GM21717 (cell line): ENCODE measurements at regions not wholly inside any gene's neighbourhood (a gene's known extent, or its start where the extent isn't known, plus 50 kb on each side); places are given as distances from the start of the nearest gene placed in this dataset.
A peak's percentile ranks its signal among the peaks of the same experiment; 100 is the strongest.

ENCODE experiments used
- ATAC-seq: cut with Tn5 transposase; IDR thresholded peaks from one replicate; pipeline ENCODE4 v1.9.1; 2021; ENCODE audit warnings: mild to moderate bottlenecking, moderate library complexity; ENCODE audit not compliant: unreplicated experiment

DNA sequence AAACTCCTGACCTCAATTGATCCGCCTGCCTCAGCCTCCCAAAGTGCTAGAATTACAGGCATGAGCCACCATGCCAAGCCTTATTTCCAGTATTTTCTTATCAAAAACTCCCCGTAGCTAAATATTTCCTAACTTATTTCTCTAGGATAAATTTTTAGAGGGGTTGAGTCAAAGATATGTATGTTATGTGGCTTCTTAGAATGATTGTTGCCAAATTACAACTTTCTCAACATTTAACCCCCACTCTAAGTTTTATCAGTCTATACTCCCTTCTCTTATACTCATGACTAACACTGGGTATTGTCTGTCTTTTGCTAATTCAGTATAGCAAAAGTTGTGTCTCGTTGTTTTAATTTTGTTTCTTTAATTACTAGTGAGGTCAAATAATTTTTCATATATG is 187.7 kb upstream of the LNX1 start:
- no peak for ATAC-seq

DNA sequence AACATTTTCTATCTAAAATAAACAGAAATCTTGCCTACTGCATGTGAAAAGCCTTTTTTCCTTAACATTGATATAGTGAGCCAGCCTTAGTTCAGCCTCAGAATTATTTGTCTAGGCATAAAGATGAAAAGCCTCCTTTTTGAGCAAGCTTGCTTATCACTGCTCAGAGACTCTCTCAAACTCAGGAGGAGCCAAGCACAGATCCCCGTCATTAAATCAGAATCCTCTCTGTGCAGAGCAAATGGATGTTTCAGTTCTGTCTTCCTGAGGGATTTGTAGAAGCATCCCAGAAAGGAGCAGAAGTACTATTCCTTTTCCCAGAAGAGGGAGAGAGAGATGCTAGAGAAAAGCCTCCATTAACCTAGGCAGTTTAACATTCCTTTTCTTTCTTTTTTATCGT is 186.9 kb upstream of the LNX1 start:
- ATAC-seq = no peak

DNA sequence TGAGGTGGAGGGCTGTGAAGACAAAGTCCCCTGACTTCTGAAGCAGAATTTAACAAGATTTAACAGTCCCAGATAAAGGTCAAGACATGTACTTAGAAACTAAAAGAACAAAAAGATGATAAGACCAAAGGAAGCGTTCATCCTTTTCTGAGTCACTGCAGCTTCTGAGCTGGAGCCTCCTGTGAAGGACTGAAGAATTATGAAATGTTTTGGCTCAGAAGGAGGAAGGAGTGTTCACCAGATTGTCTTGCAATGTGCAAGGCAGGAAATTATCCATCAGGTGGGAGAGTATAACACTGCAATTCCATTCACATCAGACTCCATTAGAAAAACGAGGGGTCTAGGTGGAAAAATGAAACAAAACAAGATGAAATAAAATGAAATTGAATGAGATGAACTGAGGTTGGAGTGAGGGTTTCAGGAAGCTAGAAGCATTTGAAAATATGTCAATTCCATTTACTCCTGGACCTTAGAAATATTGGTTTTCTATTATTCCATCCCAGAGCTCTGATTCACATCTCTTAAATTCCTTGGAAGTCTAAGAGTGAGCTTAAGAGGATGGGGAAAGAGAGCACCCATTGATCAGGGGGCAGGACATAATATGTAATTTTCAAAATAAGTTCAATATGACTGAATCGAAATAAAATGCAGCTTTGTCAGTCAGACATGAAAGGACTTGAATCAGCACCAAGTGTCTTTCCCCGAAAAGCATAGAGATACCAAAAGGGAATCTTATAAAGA is 186.1 kb upstream of the LNX1 start:
- ATAC-seq = no peak

DNA sequence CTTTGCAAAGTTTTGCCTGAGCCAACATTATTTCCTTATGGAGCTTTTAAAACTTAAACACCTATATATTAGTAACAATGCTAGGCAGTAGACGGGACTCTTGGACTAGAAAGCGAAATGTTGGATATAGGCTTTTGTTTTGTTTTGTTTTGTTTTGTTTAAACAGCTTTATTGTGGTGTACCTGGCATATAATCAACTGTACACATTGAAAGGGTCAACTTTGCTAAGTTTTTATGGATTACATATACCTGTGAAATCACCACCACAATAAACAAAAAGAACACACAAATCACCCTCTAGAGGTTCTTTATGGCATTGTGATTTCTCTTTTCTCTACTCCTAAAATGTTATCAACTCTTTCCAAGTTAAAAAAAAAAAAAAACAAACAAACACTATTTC is 184.9 kb upstream of the LNX1 start:
- ATAC-seq = no peak

DNA sequence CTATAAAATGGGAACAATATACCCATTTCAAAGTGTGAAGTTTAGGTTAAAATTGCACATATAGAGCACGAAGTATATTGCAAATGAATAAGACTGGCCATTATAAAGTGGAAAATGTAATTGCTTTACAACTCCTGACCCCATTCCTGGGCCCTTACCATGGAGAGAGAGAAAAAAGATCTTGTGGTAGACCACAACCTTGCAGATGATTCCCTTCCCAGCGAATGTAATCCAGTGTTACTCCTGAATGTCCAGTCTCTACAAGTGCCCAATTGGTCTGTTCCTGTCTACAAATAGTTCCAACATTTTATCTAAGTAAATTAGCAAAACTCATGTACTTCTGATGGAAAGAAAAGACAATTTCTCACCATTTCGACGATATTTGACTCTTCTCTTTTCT is 184.1 kb upstream of the LNX1 start:
- ATAC-seq = no peak

DNA sequence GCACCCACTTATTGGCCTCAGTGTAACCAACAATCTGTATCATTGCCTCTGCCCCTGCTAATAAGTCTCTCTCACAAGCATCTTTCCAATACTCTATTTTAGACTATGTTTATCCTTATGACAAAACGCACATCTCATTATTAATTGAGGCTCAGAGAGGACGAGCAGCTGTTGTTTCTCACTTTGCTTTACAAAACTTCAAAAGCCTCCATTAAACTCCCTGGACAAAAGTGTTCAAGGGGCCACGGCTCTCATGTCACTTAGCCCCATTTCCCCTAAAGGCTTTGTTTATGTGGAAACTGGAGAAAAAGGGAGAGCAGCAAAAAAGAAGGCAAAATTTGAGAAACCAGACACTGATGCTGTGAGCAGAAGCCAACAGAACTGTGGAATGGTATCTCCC is 180.0 kb upstream of the LNX1 start:
- no peak for ATAC-seq

DNA sequence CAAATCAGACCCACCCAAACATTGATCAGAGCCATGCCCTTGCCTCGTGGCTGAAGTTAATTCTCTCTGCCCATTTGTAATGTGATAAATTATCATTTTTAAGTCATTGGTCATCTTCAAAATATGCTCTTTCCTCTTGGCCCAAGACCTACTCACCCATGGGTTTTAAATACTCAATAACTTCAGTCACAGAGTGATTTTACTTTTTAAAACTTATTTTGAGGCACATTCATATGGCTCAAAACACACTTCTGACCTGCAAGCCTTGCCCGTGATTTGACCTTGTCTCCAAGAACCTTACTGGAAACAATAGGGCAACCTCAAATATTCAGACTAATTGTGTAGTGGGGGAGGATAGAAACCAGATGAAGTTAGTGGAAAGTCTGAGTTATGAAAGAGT is 176.2 kb upstream of the LNX1 start:
- ATAC-seq = no peak

DNA sequence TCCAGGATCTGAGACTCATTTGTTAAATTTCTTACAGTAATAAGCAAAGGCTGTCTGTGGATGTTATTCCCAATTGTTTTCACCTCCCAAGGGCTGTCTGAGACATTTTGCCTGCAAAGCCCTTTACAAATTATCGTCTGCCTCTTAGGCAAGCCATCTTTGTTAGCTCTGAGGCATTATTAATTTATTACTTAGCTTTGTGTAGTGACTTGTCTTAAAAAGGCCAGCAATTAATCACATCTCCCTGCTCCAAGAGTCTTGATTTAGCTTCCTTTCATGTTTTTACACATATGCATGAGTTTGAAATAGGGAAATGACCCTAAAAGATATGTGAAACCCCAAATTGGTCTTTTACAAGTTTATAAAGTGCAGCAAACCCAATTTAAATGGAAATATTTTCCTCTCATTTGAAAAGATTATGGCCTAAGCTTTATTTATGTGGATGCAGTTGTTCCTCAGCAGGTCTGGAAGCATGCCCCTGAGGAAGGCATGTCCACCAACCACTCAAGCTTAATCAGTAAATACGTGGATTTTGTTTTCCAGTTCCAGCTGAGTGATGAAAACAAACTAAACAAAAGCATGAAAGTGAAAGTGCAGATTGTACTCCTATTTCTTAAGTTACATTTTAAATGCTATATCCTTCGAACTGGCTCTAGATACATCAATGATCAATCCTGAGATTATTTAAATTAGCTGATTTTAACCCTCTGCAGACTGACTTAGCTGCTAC is 173.6 kb upstream of the LNX1 start:
- ATAC-seq = no peak

DNA sequence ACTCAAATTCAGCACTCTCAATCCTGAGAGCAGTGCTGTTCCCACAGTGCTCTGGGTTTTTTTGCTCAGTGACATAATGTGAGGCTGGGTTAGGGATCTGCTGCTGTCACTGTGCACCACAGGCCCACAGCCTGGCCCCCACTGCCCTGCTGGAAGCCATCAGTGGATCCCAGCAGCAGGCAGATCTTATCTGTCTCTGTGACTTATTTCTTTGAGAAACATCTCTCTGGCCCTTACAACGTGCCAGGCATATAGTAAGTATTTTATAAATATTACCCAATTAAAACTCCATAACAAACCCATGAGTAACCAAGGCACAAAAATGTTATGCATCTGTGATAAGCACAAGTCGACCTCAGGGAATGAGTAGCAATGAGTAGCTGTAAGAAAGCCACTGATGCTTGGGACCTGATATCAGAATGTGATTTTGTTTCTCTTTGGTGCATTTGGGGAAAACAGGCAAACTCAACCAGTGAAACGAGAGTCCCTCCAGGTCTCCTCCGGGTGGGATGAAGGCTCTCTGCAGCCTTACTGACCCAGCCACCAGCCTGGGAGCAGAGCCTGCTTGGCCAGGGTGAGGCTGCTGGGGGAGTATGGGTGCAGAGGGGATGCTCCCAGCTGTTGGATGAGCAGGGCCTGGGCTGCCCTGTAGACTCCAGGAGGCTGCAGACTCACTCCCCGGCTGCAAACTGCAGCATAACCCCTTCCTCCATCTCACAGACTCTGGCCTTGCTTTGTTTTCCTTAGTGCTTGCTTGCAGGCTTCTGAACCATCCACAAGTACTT is 172.7 kb upstream of the LNX1 start:
- no peak for ATAC-seq

DNA sequence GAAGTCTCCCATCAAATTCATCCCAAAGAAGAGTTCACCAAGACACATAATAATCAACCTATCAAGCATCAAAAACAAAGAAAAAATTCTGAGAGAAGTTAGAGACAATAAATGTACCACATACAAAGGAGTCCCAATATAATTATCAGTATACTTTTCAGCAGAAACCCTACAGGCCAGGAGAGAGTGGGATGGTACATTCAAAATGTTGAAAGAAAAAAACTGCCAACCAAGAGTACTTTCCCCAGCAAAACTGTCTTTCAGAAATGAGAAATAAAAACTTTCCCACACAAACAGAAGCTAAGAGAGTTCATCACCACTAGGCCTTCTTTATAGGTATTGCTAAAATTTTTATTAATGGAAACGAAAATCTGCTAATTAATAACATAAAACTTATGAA is 164.4 kb upstream of the LNX1 start:
- no peak for ATAC-seq

DNA sequence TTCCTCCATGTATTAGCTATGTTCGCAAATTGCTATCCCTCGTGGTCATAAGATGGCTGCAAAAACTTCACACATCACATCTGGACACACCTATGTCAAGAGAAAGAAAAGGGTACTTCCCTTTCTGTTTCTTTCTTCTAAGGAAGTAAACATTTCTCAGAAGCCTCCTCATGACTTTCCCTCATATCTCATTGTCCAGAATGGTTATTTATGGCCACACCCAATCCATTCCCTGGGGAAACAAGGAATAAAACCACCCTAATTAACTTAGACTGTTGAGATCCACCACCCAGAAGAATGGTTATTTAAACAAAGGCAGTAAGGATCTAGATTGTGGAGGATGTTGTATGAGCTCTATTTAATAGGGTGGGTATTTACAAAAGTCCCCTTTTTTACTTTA is 160.8 kb upstream of the LNX1 start:
- ATAC-seq = no peak

DNA sequence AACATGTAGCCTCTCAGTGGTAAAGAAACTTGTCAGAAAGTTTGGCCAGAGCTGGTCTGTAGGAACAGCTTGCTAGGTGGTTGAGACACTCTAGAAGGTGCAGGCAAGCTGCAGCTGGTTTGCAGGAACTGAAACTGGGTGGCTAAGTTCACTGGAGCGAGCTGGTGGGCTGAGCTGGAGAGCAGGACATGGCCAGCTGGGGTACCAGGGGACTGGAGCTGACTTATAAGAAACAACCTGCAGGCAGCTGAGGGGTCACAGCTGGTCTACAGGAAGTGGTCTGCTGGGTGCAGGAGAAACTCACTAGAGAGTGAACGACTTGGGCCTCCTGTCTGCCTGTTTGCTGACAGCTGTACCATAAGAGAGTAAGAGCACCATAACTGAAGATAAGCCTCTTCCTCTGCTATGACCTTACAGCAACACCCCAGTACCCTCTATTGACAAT is 157.1 kb upstream of the LNX1 start:
- ATAC-seq = peak; percentile 97

DNA sequence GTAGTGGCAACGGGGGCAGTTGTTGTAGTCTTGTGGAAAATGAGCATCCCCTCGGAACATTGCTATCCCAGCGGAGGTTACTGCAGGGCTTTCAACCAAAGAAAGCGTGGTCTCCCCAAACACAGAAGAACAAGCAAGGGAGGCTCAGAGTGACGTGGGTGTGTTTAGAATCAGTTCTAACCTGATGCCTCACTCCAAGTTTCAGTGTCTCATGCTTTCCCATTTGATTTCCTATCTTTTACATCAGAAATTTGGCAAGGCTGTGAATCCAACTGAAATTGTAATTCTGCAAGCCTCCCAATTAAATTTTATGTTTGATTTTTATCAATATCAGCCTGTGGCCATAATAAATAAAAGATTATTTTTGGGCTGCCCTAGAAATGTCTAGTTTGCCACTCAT is 156.1 kb upstream of the LNX1 start:
- no peak for ATAC-seq

DNA sequence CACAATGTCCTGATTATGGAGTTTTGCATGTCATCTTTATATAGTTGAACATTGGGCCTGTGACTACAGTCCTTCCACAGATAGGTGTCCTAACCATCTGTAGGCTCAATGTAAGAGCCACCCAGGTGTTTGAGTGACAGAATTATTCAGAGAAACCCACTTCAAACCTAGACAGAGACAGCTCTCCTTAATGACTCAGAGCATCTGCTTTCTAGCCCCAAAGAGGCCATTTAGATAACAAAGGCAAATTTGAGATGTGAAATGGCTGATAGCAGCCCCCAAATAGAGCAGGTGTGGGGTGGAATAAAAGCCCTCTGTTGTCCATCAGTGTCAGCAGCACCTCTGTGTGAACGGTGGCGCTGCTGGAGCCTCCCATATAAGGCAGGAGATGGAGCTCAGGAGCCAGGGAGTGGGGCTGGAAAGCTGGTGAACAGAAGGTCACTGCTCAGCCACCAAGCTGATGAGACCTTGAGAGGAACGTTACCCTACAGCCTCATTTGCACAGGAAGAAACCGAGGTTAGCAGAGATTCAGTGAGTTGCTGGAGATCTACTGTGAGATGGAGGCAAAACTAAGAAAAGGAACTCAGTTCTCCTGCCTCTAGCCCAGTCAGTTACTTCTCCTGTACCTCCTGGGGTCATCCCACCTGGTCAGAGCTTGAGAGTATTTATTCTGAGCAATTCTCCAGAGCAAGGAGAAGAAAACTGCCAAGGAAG is 153.3 kb upstream of the LNX1 start:
- ATAC-seq = no peak

DNA sequence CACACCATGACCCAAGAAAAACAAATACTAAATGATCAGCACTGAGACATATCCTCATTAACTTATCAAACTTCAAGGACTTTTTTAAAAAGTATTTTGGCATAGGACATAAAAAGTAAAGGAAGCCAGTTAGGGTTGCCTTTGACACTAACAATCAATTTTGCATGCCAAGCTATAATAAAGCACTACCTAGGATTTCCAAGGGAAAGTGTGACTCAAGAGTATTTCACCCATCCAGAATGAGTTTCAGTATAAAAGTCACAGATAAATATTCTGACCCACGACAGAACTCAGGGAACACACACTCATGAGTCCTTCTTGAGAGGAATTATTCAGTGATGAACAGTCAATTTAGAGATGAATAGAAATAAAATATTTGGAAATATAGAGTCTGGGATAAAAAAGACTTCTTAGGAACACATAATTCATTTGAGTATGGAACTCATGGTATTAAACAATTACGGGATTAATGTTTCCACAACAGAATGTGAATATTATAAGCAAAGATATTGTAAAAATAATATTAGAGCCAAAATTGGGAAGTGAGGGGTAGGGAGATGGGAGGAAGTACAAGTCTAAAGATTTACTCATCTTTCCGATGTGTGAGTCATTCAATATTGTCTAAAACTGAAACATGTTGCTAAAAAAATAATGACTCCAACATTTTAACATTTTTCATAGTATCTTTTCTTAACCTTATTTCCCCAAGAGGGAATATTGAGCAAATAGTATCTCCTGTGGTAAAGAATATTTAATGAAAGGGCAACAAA is 143.5 kb upstream of the LNX1 start:
- no peak for ATAC-seq

DNA sequence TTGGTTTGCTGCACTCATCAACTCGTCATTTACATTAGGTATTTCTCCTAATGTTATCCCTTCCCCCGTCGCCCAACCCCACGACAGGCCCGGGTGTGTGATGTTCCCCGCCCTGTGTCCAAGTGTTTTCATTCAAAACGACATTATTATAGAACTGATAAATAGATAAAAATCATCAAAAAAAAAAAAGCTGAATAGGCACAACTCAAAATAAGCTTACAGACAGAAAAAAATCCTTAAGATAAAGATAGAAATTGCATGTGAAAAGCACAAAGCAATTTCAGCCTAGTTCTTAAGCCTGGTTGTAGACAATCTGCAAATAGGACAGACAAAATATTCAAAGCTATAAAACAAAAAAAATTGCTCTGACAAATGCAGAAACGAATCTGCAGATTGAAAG is 142.9 kb upstream of the LNX1 start:
- no peak for ATAC-seq

DNA sequence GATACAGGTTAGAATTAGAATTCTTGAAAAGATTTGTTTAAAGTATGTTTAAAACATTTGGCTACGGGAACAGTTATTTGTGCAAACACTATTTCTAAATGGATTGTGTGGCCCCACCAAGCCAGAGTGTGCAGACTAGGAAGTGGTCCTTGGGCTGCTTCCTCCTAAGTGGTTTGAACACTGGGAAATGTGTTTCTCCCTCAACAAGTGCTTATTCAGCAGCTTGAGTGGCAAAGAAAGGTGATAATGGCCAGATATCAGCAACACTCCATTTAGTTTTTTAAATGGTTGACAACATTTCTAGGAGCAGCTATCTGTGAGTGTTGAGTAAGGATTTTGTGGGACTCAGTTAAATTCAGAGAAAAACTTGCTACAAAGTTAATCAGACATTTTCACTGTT is 141.4 kb upstream of the LNX1 start:
- no peak for ATAC-seq

DNA sequence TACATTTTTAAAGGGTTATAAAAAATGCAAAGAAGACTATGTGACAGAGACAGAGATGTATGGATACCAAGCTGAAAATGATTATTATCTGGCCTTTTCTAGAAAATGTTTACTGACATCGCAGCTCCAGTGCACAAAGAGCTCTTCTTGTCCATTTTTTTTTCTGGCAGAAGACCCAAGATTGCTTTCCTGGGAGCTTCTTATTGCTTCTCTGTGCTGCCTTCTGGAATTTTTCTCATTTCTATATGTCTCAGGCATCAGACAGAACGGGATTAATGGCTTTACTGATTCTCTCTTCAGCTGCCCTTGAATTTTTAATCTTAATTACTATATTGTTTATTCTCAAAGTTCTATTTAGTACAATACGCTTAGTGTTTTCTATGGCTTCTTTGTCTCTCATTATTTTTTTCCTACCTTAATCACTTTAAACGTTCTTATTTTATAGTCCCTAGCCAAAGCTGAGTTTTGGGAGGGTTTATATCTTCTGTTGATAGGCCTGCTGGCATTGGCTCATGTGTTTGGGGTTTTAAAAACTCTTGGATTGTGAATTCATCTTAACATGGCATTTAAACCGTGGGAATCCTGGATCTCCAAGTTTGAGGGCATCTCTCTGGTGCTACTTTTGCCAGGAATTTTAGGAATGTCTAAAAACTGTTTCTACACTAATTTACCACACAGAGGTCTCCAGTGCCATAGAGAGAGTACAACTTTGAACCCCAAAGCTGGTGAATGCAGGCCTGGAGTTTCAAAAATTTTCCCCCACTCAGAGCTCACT is 138.9 kb upstream of the LNX1 start:
- no peak for ATAC-seq

DNA sequence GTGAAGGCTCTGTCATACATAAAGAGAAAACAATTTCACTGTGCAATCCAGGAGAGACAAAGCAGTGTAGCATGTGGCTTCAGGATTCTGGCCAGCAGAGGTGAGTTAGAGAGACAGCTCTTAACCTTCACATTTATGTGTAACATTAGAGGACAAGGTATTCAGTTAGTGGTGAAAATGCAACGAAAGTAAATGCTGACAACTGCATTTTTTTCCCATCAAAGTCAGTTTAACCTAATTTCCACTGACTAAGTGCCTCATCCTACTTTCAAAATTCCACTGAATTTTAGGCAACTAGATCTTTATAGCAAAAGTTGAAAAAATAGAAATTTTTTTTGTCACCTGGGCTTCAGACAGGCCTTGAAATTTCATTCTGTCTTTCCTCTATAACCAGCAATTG is 130.8 kb upstream of the LNX1 start:
- no peak for ATAC-seq

DNA sequence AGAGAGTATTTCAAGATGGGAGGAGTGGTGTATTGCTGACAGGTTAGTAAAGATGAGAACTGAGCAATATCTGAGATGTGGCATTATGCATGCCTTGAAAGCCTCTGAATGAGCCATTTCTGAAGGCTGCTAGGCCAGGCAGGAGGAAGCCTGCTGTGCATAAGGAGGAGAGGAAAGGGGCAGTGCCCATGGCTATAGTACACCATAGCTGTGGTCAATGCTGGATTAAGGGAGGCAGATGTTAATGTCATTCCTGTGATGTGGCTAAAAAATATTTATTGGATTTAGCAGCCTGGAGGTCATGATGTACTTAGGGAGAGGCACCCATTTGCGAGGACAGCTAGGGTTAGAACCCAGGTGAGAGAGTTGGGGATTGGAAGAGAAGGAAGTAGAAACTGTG is 130.0 kb upstream of the LNX1 start:
- no peak for ATAC-seq
